SK-N-MC (cell line): ENCODE measurements at regions not wholly inside any gene's neighbourhood (a gene's known extent, or its start where the extent isn't known, plus 50 kb on each side); places are given as distances from the start of the nearest gene placed in this dataset.

Experiments used
- DNase-seq: peaks from one replicate; pipeline ENCODE4 v3.0.0-alpha.2; 2011; ENCODE audit warnings: low read depth, low spot score
- H3K27ac ChIP-seq: fragments of 200-600 bp; sonication (generic); 2 replicates; pipeline ENCODE4 v1.5.1; 2016; ENCODE audit warnings: mixed run types
- H3K36me3 ChIP-seq: fragments of 200-600 bp; sonication (generic); 2 replicates; pipeline ENCODE4 v1.6.1; 2017; ENCODE audit warnings: antibody characterized with exemption, low read length, mixed read lengths; ENCODE audit not compliant: insufficient read depth
- H3K4me3 ChIP-seq: fragments of 200-600 bp; sonication (generic); 2 replicates; pipeline ENCODE4 v1.5.1; 2016
- H3K9ac ChIP-seq: fragments of 200-600 bp; sonication (generic); 2 replicates; pipeline ENCODE4 v1.8.0; 2017; ENCODE audit warnings: mixed run types, mixed read lengths; ENCODE audit not compliant: insufficient read length
- H3K9me3 ChIP-seq: fragments of 200-600 bp; sonication (generic); 2 replicates; pipeline ENCODE4 v1.6.1; 2017; ENCODE audit warnings: low read depth, mild to moderate bottlenecking, antibody characterized with exemption, low read length, moderate library complexity, mixed read lengths
- EZH2 ChIP-seq: fragments of 200-600 bp; sonication (generic); IDR thresholded peaks from one replicate; pipeline ENCODE4 v1.6.1; 2017; ENCODE audit warnings: antibody characterized with exemption
- FOXP2 ChIP-seq: optimal IDR thresholded peaks from 2 replicates; pipeline ENCODE3; 2011; ENCODE audit warnings: mild to moderate bottlenecking, moderate library complexity; ENCODE audit not compliant: insufficient read depth; ENCODE audit errors: extremely low read length, control extremely low read depth
- POLR2AphosphoS5 ChIP-seq: IDR thresholded peaks from 2 replicates; pipeline ENCODE4 v1.6.1; 2012; ENCODE audit warnings: mild to moderate bottlenecking, low read depth, low read length, borderline replicate concordance

- no peak for TF ChIP-seq POLR2AphosphoS5
- TF ChIP-seq FOXP2: no peak
- no peaks in the 10 kb centered on the region for H3K9me3 ChIP-seq
- DNase-seq: no peak
- no peaks in the 10 kb centered on the region for H3K36me3 ChIP-seq
- H3K9ac ChIP-seq: no peak overlapping the region
- no peak overlapping the region for H3K4me3 ChIP-seq
- no peak overlapping the region for H3K27ac ChIP-seq
Observed at GRCh38 chr13:47241446-47241845, 344.6 kb upstream of the HTR2A start.

DNA sequence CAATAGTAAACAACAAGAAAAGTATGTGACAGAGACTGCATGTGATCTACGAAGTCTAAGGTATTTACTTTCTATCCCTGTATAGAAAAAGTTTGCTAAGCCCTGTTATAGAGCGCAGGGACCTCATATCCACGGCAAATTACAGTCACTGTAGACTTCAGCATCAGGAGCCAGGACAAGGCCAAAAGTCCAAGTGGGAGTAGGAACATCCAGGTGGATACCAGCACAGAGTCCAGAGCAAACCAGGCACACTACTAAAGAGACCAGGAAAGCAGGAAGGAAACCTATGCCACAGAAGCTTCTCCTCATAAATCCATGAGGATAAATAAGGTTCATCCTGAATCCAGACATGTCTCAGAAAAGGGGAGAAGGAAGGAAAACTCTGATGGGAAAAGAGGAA is 342.2 kb upstream of the HTR2A start:
- Histone ChIP-seq H3K36me3 (no peaks in the 10 kb centered on the region), H3K9ac (no peak overlapping the region), H3K9me3 (no peaks in the 10 kb centered on the region), H3K27ac (no peak overlapping the region), H3K4me3 (no peak overlapping the region)
- DNase-seq: no peak
- no peak for TF ChIP-seq FOXP2
- no peak for TF ChIP-seq POLR2AphosphoS5
- no peak for TF ChIP-seq EZH2

GRCh38 chr13:47237571-47237970 is 340.7 kb upstream of the HTR2A start:
- no peak for DNase-seq
- no peak overlapping the region for H3K4me3 ChIP-seq
- H3K9ac ChIP-seq: no peak overlapping the region
- no peak for TF ChIP-seq EZH2
- TF ChIP-seq POLR2AphosphoS5: no peak
- TF ChIP-seq FOXP2: no peak
- no peaks in the 10 kb centered on the region for H3K9me3 ChIP-seq
- H3K27ac ChIP-seq: no peak overlapping the region
- no peaks in the 10 kb centered on the region for H3K36me3 ChIP-seq

DNA sequence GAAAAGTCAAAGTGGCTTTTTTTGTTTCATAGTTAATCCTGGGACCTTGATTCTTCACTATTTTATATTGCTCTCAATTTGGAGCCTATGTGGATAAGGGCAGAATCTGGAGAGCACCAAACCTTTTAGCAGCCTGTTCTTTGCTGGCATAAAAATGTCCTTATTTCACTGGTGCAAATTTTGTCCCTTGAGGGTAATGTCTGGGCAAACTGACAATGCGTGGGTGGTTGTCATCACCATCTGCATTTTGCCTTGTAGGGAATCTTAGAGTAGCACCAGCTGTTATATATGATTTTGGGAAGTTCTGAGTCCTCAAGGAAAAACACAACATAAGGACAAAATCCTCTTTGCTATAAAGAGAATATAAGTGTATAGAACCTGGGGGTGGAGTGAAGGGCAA is 336.9 kb upstream of the HTR2A start:
- H3K9me3 ChIP-seq: peaks cover 4% of the 10 kb centered on the region; the same call in 1 of the 2 replicates
- TF ChIP-seq EZH2 (no peak), POLR2AphosphoS5 (no peak), FOXP2 (no peak)
- no peak overlapping the region for H3K27ac ChIP-seq

DNA sequence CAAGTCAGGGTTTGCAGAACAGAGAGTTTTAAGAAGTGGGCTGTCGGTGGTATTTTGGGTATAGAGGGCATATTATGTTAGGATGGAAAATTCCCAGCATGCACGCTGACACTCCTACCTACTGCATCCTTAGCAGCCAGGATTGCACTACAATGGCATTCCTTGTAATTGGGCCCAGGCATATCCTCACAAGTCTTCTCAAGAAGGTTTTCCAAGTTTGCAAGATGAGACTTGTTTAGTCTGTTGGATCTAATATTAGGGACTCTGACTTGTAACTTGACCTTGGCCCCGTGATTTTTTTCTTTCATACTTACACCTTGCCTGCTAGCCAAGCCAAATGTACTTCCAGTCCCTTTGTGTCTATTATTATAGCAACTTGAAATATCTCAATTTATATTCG is 335.7 kb upstream of the HTR2A start:
- no peak overlapping the region for H3K9ac ChIP-seq
- H3K36me3 ChIP-seq: no peaks in the 10 kb centered on the region
- H3K27ac ChIP-seq: no peak overlapping the region
- TF ChIP-seq EZH2 (no peak), POLR2AphosphoS5 (no peak), FOXP2 (no peak)
- DNase-seq: no peak
- no peak overlapping the region for H3K4me3 ChIP-seq
- H3K9me3 ChIP-seq: peaks cover 4% of the 10 kb centered on the region; the same call in 1 of the 2 replicates

More for the DNA sequence above, 336.9 kb upstream of the HTR2A start:
- no peak overlapping the region for H3K9ac ChIP-seq
- no peaks in the 10 kb centered on the region for H3K36me3 ChIP-seq
- H3K4me3 ChIP-seq: no peak overlapping the region
- no peak for DNase-seq

GRCh38 chr13:47230155-47230554 is 333.3 kb upstream of the HTR2A start:
- no peak overlapping the region for H3K27ac ChIP-seq
- no peak for DNase-seq
- H3K4me3 ChIP-seq: no peak overlapping the region
- no peaks in the 10 kb centered on the region for H3K36me3 ChIP-seq
- TF ChIP-seq FOXP2 (no peak), POLR2AphosphoS5 (no peak), EZH2 (no peak)
- no peak overlapping the region for H3K9ac ChIP-seq
- peaks cover 4% of the 10 kb centered on the region; the same call in 1 of the 2 replicates for H3K9me3 ChIP-seq

DNA sequence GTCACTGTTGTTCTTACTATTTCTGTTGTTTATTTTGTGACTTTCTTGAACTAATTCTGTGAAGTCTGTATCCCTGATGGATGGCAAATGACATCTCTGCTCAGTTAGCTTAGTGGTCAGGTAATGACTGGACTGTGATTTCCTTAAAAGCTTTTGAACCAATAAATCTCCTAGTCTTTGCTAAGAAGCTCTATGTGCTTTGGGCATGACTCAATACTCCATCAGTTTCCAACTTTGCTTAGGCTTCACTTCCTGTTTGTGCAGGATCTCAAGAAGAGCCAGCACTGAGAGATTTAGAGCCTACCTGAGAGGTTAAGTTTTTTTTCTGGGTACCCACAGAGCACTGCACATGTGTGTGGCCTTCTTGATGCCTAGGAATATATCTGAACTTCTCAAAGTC is 329.7 kb upstream of the HTR2A start:
- no peak overlapping the region for H3K9ac ChIP-seq
- H3K27ac ChIP-seq: no peak overlapping the region
- TF ChIP-seq FOXP2: no peak
- no peak for TF ChIP-seq EZH2
- no peak for TF ChIP-seq POLR2AphosphoS5
- H3K36me3 ChIP-seq: no peaks in the 10 kb centered on the region
- no peak overlapping the region for H3K4me3 ChIP-seq
- no peak for DNase-seq
- peaks cover 4% of the 10 kb centered on the region; the same call in 1 of the 2 replicates for H3K9me3 ChIP-seq

DNA sequence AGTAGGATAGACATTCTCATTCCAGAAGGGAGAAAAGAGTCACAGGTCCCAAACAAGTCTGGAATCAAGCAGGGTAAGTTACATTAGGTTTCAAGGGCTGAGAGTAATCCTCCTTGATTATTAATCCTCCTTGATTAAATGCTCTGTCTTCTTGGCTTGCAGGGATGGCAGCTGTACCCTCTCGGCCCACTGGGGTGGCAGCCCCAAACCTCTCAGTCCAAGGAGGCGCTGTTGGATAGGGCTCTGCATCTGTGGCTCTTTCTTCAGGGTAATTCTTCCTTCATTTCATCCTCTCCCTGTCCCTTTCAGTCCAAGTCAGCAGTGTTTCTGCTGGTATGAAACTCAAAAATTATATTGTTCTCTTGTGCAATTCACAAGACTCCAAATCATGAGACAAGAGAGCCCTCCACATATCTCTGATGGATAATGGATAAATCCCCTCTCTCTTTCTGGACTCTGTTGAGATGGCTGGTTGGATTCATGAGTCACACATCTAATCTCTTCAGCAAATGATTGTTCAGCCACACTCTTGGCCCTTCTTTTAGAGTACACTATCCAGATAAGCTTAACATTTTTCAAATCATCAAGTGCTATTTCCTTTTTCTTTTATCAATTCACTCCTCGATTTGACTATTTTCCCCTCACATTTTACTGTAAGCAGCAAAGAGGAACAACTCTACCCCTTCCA is 323.7 kb upstream of the HTR2A start:
- H3K4me3 ChIP-seq: no peak overlapping the region
- H3K9me3 ChIP-seq: no peaks in the 10 kb centered on the region
- TF ChIP-seq EZH2 (no peak), FOXP2 (no peak), POLR2AphosphoS5 (no peak)
- no peaks in the 10 kb centered on the region for H3K36me3 ChIP-seq
- no peak overlapping the region for H3K27ac ChIP-seq
- DNase-seq: no peak
- no peak overlapping the region for H3K9ac ChIP-seq

DNA sequence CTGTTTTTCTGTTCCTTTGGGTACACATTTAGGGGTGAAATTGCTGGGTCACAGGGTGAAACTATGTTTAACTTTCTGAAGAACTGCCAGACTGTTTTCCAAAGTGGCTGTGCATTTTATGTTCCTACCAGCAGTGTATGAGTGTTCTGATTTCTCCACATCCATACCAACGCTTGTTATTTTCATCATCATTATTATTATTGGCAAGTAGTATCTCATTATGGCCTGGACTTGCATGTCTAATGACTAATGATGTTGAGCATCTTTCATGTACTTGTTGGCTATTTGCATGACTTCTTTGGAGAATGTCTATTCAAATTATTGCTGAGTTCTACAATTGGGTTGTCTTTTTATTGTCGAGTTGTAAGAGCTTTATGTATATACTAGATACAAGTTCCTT is 321.8 kb upstream of the HTR2A start:
- H3K9ac ChIP-seq: no peak overlapping the region
- TF ChIP-seq POLR2AphosphoS5 (no peak), EZH2 (no peak), FOXP2 (no peak)
- no peaks in the 10 kb centered on the region for H3K36me3 ChIP-seq

More for the DNA sequence above, 321.8 kb upstream of the HTR2A start:
- H3K4me3 ChIP-seq: no peak overlapping the region
- H3K27ac ChIP-seq: no peak overlapping the region
- no peaks in the 10 kb centered on the region for H3K9me3 ChIP-seq
- DNase-seq: no peak
